K562 (cell line): ENCODE measurements at regions not wholly inside any gene's neighbourhood (a gene's known extent, or its start where the extent isn't known, plus 50 kb on each side); places are given as distances from the start of the nearest gene placed in this dataset.

ENCODE experiments used
- ATAC-seq: fragments of 200-7000 bp; cut with Tn5 transposase; 3 replicates; pipeline ENCODE4 v1.9.1; 2020; ENCODE audit warnings: moderate library complexity
- BruUV-seq: library from RNA; stranded (reverse); fragments of 400-500 nt; replicated peaks from 2 replicates; lab custom pipeline; 2021; lab: Mats Ljungman, UMichigan
- CTCF ChIA-PET: fragments of 300-600 bp; formaldehyde crosslinking; extraction: SDS; loops from one replicate; lab custom pipeline; 2021; ENCODE audit warnings: low intra/inter-chr PET ratio; lab: Yijun Ruan, JAX
- POLR2A ChIA-PET: fragments of 300-600, 350-650 bp; sonication (Branson Sonifier 250); formaldehyde crosslinking; extraction: SDS; loops from one replicate; lab custom pipeline; 2021; ENCODE audit warnings: antibody characterized with exemption, inconsistent platforms; lab: Yijun Ruan, JAX
- DNase-seq, 4 experiments: peaks; one replicate each; pipeline versions ENCODE4 v3.0.0 to v3.0.0-alpha.2; 2011 to 2018; ENCODE audit warnings: low spot score in 3 of 4, mixed read lengths in 3 of 4; ENCODE audit errors: extremely low read depth in 1 of 4
- FAIRE-seq: peaks from 2 replicates; lab custom pipeline; 2011; peaks lifted over from hg19 to GRCh38; lab: Jason Lieb, UNC
- H2AFZ ChIP-seq: 2 replicates; pipeline ENCODE4 v1.6.0; 2011; ENCODE audit warnings: low read depth, low read length, control low read depth, inconsistent platforms
- H3K27ac ChIP-seq: fragments of 200-600 bp; 3 replicates; pipeline ENCODE4 v1.8.0; 2011; ENCODE audit warnings: low read depth, mild to moderate bottlenecking, control low read depth, inconsistent platforms, low read length, moderate library complexity, mixed read lengths; ENCODE audit errors: extremely low read depth
- H3K27me3 ChIP-seq, 2 experiments: fragments of 300-600 bp in 1 of 2; 2 replicates in 1 of 2; 3 replicates in 1 of 2; pipeline versions ENCODE4 v1.6.0 to v1.8.0; 2011; ENCODE audit warnings: inconsistent platforms in 2 of 2, low read length in 2 of 2, mild to moderate bottlenecking in 1 of 2, mixed read lengths in 1 of 2, moderate library complexity in 1 of 2; ENCODE audit not compliant: control insufficient read depth in 2 of 2, insufficient read depth in 2 of 2
- H3K36me3 ChIP-seq: fragments of 300-600 bp; 3 replicates; pipeline ENCODE4 v1.8.0; 2011; ENCODE audit warnings: mild to moderate bottlenecking, low read length, inconsistent platforms; ENCODE audit not compliant: control insufficient read depth, insufficient read depth
- H3K4me1 ChIP-seq, 2 experiments: fragments of 200-600 bp in 1 of 2; replicated peaks in 1 of 2; 2 replicates in 1 of 2; 3 replicates in 1 of 2; pipeline versions ENCODE4 v1.5.1 to v1.8.0; 2011; ENCODE audit warnings: inconsistent platforms in 2 of 2, low read length in 2 of 2, mild to moderate bottlenecking in 1 of 2, mixed read lengths in 1 of 2, moderate library complexity in 1 of 2; ENCODE audit not compliant: control insufficient read depth in 2 of 2, insufficient read depth in 2 of 2
- H3K4me2 ChIP-seq: 2 replicates; pipeline ENCODE4 v1.6.1; 2011; ENCODE audit warnings: low read length, control low read depth, inconsistent platforms, mixed read lengths; ENCODE audit not compliant: insufficient read depth
- H3K4me3 ChIP-seq: fragments of 200-600 bp; sonication (generic), shearing (Covaris generic); 2 replicates; pipeline ENCODE4 v1.5.1; 2016; ENCODE audit warnings: control low read depth, inconsistent platforms
- H3K79me2 ChIP-seq: fragments of 200-600 bp; 3 replicates; pipeline ENCODE4 v1.8.0; 2011; ENCODE audit warnings: low read length, inconsistent platforms; ENCODE audit not compliant: control insufficient read depth, insufficient read depth
- H3K9ac ChIP-seq, 2 experiments: 2 replicates each; pipeline versions ENCODE4 v1.6.0 to v1.6.1; 2011; ENCODE audit warnings: low read depth in 2 of 2, low read length in 2 of 2, control low read depth in 1 of 2, inconsistent platforms in 1 of 2, mild to moderate bottlenecking in 1 of 2, mixed read lengths in 1 of 2; ENCODE audit not compliant: insufficient read depth in 1 of 2
- H3K9me1 ChIP-seq: one replicate; pipeline ENCODE4 v1.6.0; 2011; ENCODE audit warnings: inconsistent platforms, mild to moderate bottlenecking, low read length, moderate library complexity; ENCODE audit not compliant: control insufficient read depth, insufficient read depth
- H3K9me3 ChIP-seq: replicated peaks from 2 replicates; pipeline ENCODE4 v1.5.1; 2011; ENCODE audit warnings: low read depth, low read length, inconsistent platforms; ENCODE audit not compliant: control insufficient read depth, insufficient read depth
- H4K20me1 ChIP-seq: replicated peaks from 2 replicates; pipeline ENCODE4 v1.6.1; 2011; ENCODE audit warnings: low read length, inconsistent platforms, mixed read lengths; ENCODE audit not compliant: control insufficient read depth, insufficient read depth
- CREB3L1 ChIP-seq: fragments of 450-650 bp; IDR thresholded peaks from 2 replicates; pipeline ENCODE4 v1.6.1; 2014; ENCODE audit warnings: low read depth, mild to moderate bottlenecking, moderate library complexity, borderline replicate concordance
- DDX20 ChIP-seq: fragments of 450-650 bp; IDR thresholded peaks from 2 replicates; pipeline ENCODE4 v1.6.1; 2016; ENCODE audit warnings: missing genetic modification characterization, low read depth, mild to moderate bottlenecking, missing compliant biosample characterization, moderate library complexity
- EP300 ChIP-seq: IDR thresholded peaks from 2 replicates; pipeline ENCODE4 v1.6.1; 2012; ENCODE audit warnings: low read length, improper control_type of control experiment
- POLR2H ChIP-seq: IDR thresholded peaks from 2 replicates; pipeline ENCODE4 v1.6.1; 2016; ENCODE audit warnings: missing genetic modification characterization, low read depth, mild to moderate bottlenecking, control low read depth, missing compliant biosample characterization, moderate library complexity
- RAD21 ChIP-seq, 2 experiments: fragments of 250-450 bp in 1 of 2; fragments of 450-650 bp in 1 of 2; sonication (Bioruptor Pico) in 1 of 2; formaldehyde crosslinking in 1 of 2; IDR thresholded peaks in 1 of 2; conservative IDR thresholded peaks in 1 of 2; 2 replicates each; pipeline versions ENCODE4 v1.4.0 to v1.8.0; 2020 to 2022; ENCODE audit warnings: mild to moderate bottlenecking in 2 of 2, moderate library complexity in 1 of 2
- RREB1 ChIP-seq: fragments of 250-450 bp; sonication (Bioruptor Pico); IDR thresholded peaks from 2 replicates; pipeline ENCODE4 v1.4.0; 2020
- SP2 ChIP-seq: IDR thresholded peaks from 2 replicates; pipeline ENCODE4 v1.6.1; 2011; ENCODE audit warnings: mild to moderate bottlenecking, low read depth, low read length, moderate library complexity; ENCODE audit not compliant: poor library complexity, severe bottlenecking; ENCODE audit errors: extremely low read depth
- TCFL5 ChIP-seq: fragments of 250-450 bp; sonication (Bioruptor Pico); conservative IDR thresholded peaks from 2 replicates; pipeline ENCODE4 v1.6.1; 2021; ENCODE audit warnings: mild to moderate bottlenecking, moderate library complexity, matching md5 sums
- ZC3H11A ChIP-seq: IDR thresholded peaks from 2 replicates; pipeline ENCODE4 v1.6.1; 2012; ENCODE audit warnings: low read depth, low read length, improper control_type of control experiment
- WGBS: fragments of 100-300 bp; shearing (Covaris generic); methylation state at CpG from one replicate; pipeline ENCODE4 v1.1.6; 2016; ENCODE audit warnings: low coverage, mixed read lengths; ENCODE audit not compliant: insufficient coverage; ENCODE audit errors: missing lambda C conversion rate; 5-methylcytosine and 5-hydroxymethylcytosine counted together
- in situ Hi-C: fragments of 300-500 bp; cut with MboI; formaldehyde crosslinking; loops from 4 replicates; pipeline ENCODE4 v1.15.0; 2018; ENCODE audit warnings: inconsistent platforms, mixed read lengths
- intact Hi-C: fragments of 100-400 bp; cut with micrococcal nuclease; formaldehyde crosslinking; loops from 2 replicates; pipeline ENCODE4 v1.14.2; 2022
- TF ChIP-seq, protein P1 (sequence below): fragments of 250-450 bp; sonication (Bioruptor Pico); IDR thresholded peaks from 2 replicates; pipeline ENCODE4 v1.6.1; 2021; ENCODE audit warnings: mild to moderate bottlenecking

GRCh38 chr17:33950061-33950460 lies 305.0 kb upstream of the CCL2 start:
- peaks cover 0 to 6% of the 10 kb centered on the region in 2 experiments; a peak in 1 of 5 replicates for H3K27me3 ChIP-seq
- DNase-seq (no peak), ATAC-seq (no peak; the same call in 2 of the 3 replicates), FAIRE-seq (no peak)
- H3K9me1 ChIP-seq, result no peaks in the 10 kb centered on the region
- in situ Hi-C loops, result no loop called here
- no peaks in the 10 kb centered on the region for H3K36me3 ChIP-seq
- H3K4me3 ChIP-seq, result no peak overlapping the region
- POLR2A ChIA-PET, result interaction anchor here (1.0 to 1.2 kb wide), 2 partner anchors 10 to 19 kb away, joined by 3 read pairs; no protein-coding TSS in a partner anchor
- no peak overlapping the region for H3K9ac ChIP-seq
- no TSS peak for BruUV-seq
- peaks cover 6 to 22% of the 10 kb centered on the region in 2 experiments; a peak in 2 of 5 replicates for H3K4me1 ChIP-seq
- CTCF ChIA-PET, result interaction anchor here (0.5 kb wide), 1 partner anchor 995 kb away, joined by 4 read pairs; no protein-coding TSS in a partner anchor
- H3K4me2 ChIP-seq, result no peak overlapping the region
- H2AFZ ChIP-seq, result no peak overlapping the region
- H3K79me2 ChIP-seq, result no peaks in the 10 kb centered on the region
- TF ChIP-seq RREB1 (no peak), CREB3L1 (no peak), DDX20 (no peak), SP2 (no peak), POLR2H (tag) (no peak), EP300 (no peak), RAD21 (CRISPR knock-in tag; conservative IDR thresholded peaks at IDR 0.05 in 1 of 2, IDR thresholded peaks at IDR 0.05 in 1 of 2) (no peak), ZC3H11A (no peak), TCFL5 (CRISPR knock-in tag) (no peak)
- TF ChIP-seq, protein P1, sequence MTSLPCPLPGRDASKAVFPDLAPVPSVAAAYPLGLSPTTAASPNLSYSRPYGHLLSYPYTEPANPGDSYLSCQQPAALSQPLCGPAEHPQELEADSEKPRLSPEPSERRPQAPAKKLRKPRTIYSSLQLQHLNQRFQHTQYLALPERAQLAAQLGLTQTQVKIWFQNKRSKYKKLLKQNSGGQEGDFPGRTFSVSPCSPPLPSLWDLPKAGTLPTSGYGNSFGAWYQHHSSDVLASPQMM (CRISPR knock-in tag), result no peak
- TF ChIP-seq, all 486 proteins: peak for 0
- no peak overlapping the region for H3K27ac ChIP-seq
- H4K20me1 ChIP-seq, result no peaks in the 10 kb centered on the region
- intact Hi-C loops, result no loop called here
- H3K9me3 ChIP-seq, result no peaks in the 10 kb centered on the region
- WGBS, result 24% methylated on average over 6 of the region's 6 CpGs
